IMR-90 (cell line): ENCODE measurements at regions not wholly inside any gene's neighbourhood (a gene's known extent, or its start where the extent isn't known, plus 50 kb on each side); places are given as distances from the start of the nearest gene placed in this dataset.

Source experiments
- ATAC-seq: fragments of 200-7000 bp; cut with Tn5 transposase; 2 replicates; pipeline ENCODE4 v1.9.1; 2020; ENCODE audit warnings: low read depth, mild to moderate bottlenecking, moderate library complexity
- BruUV-seq: library from RNA; stranded (reverse); fragments of 400-500 nt; replicated peaks from 2 replicates; lab custom pipeline; 2021; lab: Mats Ljungman, UMichigan
- CTCF ChIA-PET: fragments of 300-600 bp; formaldehyde crosslinking; extraction: SDS; loops from one replicate; lab custom pipeline; 2021; ENCODE audit warnings: antibody characterized with exemption; lab: Yijun Ruan, JAX
- POLR2A ChIA-PET: fragments of 300-600 bp; sonication (Branson Sonifier 250); formaldehyde crosslinking; loops from one replicate; lab custom pipeline; 2022; ENCODE audit warnings: antibody characterized with exemption; ENCODE audit not compliant: unreplicated experiment; lab: Charles Lee
- DNase-seq: peaks from one replicate; pipeline ENCODE4 v3.0.0; 2013
- H2AFZ ChIP-seq: replicated peaks from 2 replicates; pipeline ENCODE3; 2013; ENCODE audit warnings: low read length, mild to moderate bottlenecking; ENCODE audit not compliant: poor library complexity
- H2AK5ac ChIP-seq: 2 replicates; pipeline ENCODE4 v1.6.1; 2013; ENCODE audit warnings: low read depth, low read length, inconsistent platforms
- H2AK9ac ChIP-seq: replicated peaks from 2 replicates; pipeline ENCODE3; 2013; ENCODE audit warnings: mild to moderate bottlenecking, low read depth, low read length, moderate library complexity; ENCODE audit not compliant: poor library complexity
- H2BK120ac ChIP-seq: 2 replicates; pipeline ENCODE4 v1.6.1; 2013; ENCODE audit warnings: low read depth, low read length, inconsistent platforms
- H2BK15ac ChIP-seq: 3 replicates; pipeline ENCODE4 v1.6.1; 2013; ENCODE audit warnings: low read depth, low read length, inconsistent platforms
- H2BK20ac ChIP-seq: 2 replicates; pipeline ENCODE4 v1.6.1; 2013; ENCODE audit warnings: low read depth, mild to moderate bottlenecking, inconsistent platforms, low read length, moderate library complexity
- H2BK5ac ChIP-seq: 2 replicates; pipeline ENCODE4 v1.6.1; 2013; ENCODE audit warnings: mild to moderate bottlenecking, low read depth, low read length, inconsistent platforms; ENCODE audit not compliant: poor library complexity, severe bottlenecking
- H3K14ac ChIP-seq: replicated peaks from 2 replicates; pipeline ENCODE4 v1.6.1; 2013; ENCODE audit warnings: low read depth, low read length, inconsistent platforms
- H3K18ac ChIP-seq: 2 replicates; pipeline ENCODE4 v1.6.1; 2013; ENCODE audit warnings: low read depth, low read length, control low read depth
- H3K23ac ChIP-seq: 2 replicates; pipeline ENCODE4 v1.6.1; 2013; ENCODE audit warnings: low read depth, low read length, inconsistent platforms
- H3K27ac ChIP-seq: 2 replicates; pipeline ENCODE4 v1.5.1; 2013; ENCODE audit warnings: mild to moderate bottlenecking, control low read depth, low read length; ENCODE audit not compliant: insufficient read depth
- H3K27me3 ChIP-seq: 2 replicates; pipeline ENCODE4 v1.6.1; 2013; ENCODE audit warnings: low read length; ENCODE audit not compliant: control insufficient read depth, insufficient read depth
- H3K36me3 ChIP-seq: 2 replicates; pipeline ENCODE4 v1.6.1; 2013; ENCODE audit warnings: low read length, mixed read lengths; ENCODE audit not compliant: control insufficient read depth, insufficient read depth
- H3K4ac ChIP-seq: 2 replicates; pipeline ENCODE4 v1.6.1; 2013; ENCODE audit warnings: low read depth, low read length, inconsistent platforms
- H3K4me1 ChIP-seq: 2 replicates; pipeline ENCODE4 v1.6.1; 2013; ENCODE audit warnings: low read length, mixed read lengths; ENCODE audit not compliant: control insufficient read depth, insufficient read depth
- H3K4me2 ChIP-seq: 2 replicates; pipeline ENCODE4 v1.6.1; 2013; ENCODE audit warnings: low read depth, mild to moderate bottlenecking, control low read depth, low read length, moderate library complexity
- H3K4me3 ChIP-seq: 2 replicates; pipeline ENCODE4 v1.5.1; 2013; ENCODE audit warnings: low read depth, mild to moderate bottlenecking, control low read depth, low read length, moderate library complexity; ENCODE audit not compliant: insufficient read depth
- H3K56ac ChIP-seq: 2 replicates; pipeline ENCODE4 v1.6.1; 2013; ENCODE audit warnings: low read length, inconsistent platforms; ENCODE audit not compliant: insufficient read depth; ENCODE audit errors: extremely low read depth
- H3K79me1 ChIP-seq, 2 experiments: 2 replicates each; pipeline ENCODE4 v1.6.1; 2013; ENCODE audit warnings: low read length in 2 of 2, inconsistent platforms in 1 of 2, low read depth in 1 of 2
- H3K9ac ChIP-seq: 2 replicates; pipeline ENCODE4 v1.6.1; 2013; ENCODE audit warnings: low read depth, low read length, control low read depth
- H3K9me1 ChIP-seq: 2 replicates; pipeline ENCODE4 v1.6.1; 2013; ENCODE audit warnings: low read length, inconsistent platforms; ENCODE audit not compliant: insufficient read depth
- H3K9me3 ChIP-seq: 2 replicates; pipeline ENCODE4 v1.6.1; 2013; ENCODE audit warnings: low read length; ENCODE audit not compliant: control insufficient read depth, insufficient read depth
- H4K20me1 ChIP-seq: 2 replicates; pipeline ENCODE4 v1.6.1; 2013; ENCODE audit warnings: low read length, inconsistent platforms; ENCODE audit not compliant: insufficient read depth
- H4K5ac ChIP-seq: 2 replicates; pipeline ENCODE4 v1.6.1; 2013; ENCODE audit warnings: mild to moderate bottlenecking, low read depth, low read length, control low read depth
- H4K8ac ChIP-seq, 2 experiments: 2 replicates each; pipeline ENCODE4 v1.6.1; 2013; ENCODE audit warnings: low read depth in 2 of 2, low read length in 2 of 2, control low read depth in 1 of 2, inconsistent platforms in 1 of 2
- H4K91ac ChIP-seq: 2 replicates; pipeline ENCODE4 v1.6.1; 2013; ENCODE audit warnings: low read depth, low read length, inconsistent platforms; ENCODE audit not compliant: insufficient read depth
- BHLHE40 ChIP-seq: fragments of 150-350 bp; IDR thresholded peaks from 2 replicates; pipeline ENCODE4 v1.6.1; 2016; ENCODE audit warnings: mild to moderate bottlenecking, low read depth, low read length
- CEBPB ChIP-seq: IDR thresholded peaks from 2 replicates; pipeline ENCODE4 v1.6.1; 2012; ENCODE audit warnings: low read depth, low read length, improper control_type of control experiment
- CHD1 ChIP-seq: IDR thresholded peaks from 2 replicates; pipeline ENCODE4 v1.6.1; 2012; ENCODE audit warnings: low read depth, low read length, improper control_type of control experiment
- FOS ChIP-seq: fragments of 150-350 bp; IDR thresholded peaks from 2 replicates; pipeline ENCODE4 v1.6.1; 2016; ENCODE audit warnings: low read depth, low read length
- MAFK ChIP-seq: IDR thresholded peaks from 2 replicates; pipeline ENCODE4 v1.6.1; 2012; ENCODE audit warnings: low read depth, low read length, improper control_type of control experiment
- MAZ ChIP-seq: IDR thresholded peaks from 2 replicates; pipeline ENCODE4 v1.6.1; 2012; ENCODE audit warnings: low read depth, mild to moderate bottlenecking, low read length, improper control_type of control experiment, moderate library complexity, borderline replicate concordance
- MXI1 ChIP-seq: IDR thresholded peaks from 2 replicates; pipeline ENCODE4 v1.6.1; 2012; ENCODE audit warnings: low read depth, mild to moderate bottlenecking, low read length, moderate library complexity, borderline replicate concordance
- NFE2L2 ChIP-seq: fragments of 150-350 bp; IDR thresholded peaks from 2 replicates; pipeline ENCODE4 v1.6.1; 2016; ENCODE audit warnings: low read depth, mild to moderate bottlenecking, low read length
- POLR2A ChIP-seq: IDR thresholded peaks from 2 replicates; pipeline ENCODE4 v1.6.1; 2012; ENCODE audit warnings: mild to moderate bottlenecking, low read depth, low read length
- RAD21 ChIP-seq: IDR thresholded peaks from 2 replicates; pipeline ENCODE4 v1.6.1; 2012; ENCODE audit warnings: low read length, improper control_type of control experiment
- RCOR1 ChIP-seq: IDR thresholded peaks from 2 replicates; pipeline ENCODE4 v1.6.1; 2012; ENCODE audit warnings: mild to moderate bottlenecking, low read length, improper control_type of control experiment; ENCODE audit not compliant: insufficient replicate concordance
- RFX5 ChIP-seq: IDR thresholded peaks from 2 replicates; pipeline ENCODE4 v1.8.0; 2012; ENCODE audit warnings: low read depth, mild to moderate bottlenecking, low read length, moderate library complexity
- SMC3 ChIP-seq: fragments of 150-350 bp; IDR thresholded peaks from 2 replicates; pipeline ENCODE4 v1.6.1; 2016; ENCODE audit warnings: low read depth, mild to moderate bottlenecking, antibody characterized with exemption, low read length, moderate library complexity
- WGBS, 2 experiments: methylation state at CpG; one replicate each; pipeline versions ENCODE4 v1.1.5 to v1.1.7; 2013; ENCODE audit warnings: missing lambda C conversion rate in 2 of 2; ENCODE audit not compliant: insufficient read length in 1 of 2; ENCODE audit errors: extremely low coverage in 2 of 2; 5-methylcytosine and 5-hydroxymethylcytosine counted together
- dilution Hi-C: fragments of 300-500 bp; cut with HindIII; formaldehyde crosslinking; loops from one replicate; pipeline ENCODE4 v1.14.3; 2018; ENCODE audit warnings: low sequenced_read_pairs; ENCODE audit not compliant: unreplicated experiment
- in situ Hi-C: fragments of 300-500 bp; cut with MboI; formaldehyde crosslinking; loops from 3 replicates; pipeline ENCODE4 v1.14.3; 2019; ENCODE audit warnings: low sequenced_read_pairs, inconsistent platforms, mixed read lengths
- intact Hi-C: fragments of 100-400 bp; cut with micrococcal nuclease; formaldehyde crosslinking; loops from 2 replicates; pipeline ENCODE4 v1.10.0; 2022
- TF ChIP-seq, protein P1 (sequence below): fragments of 150-350 bp; IDR thresholded peaks from 2 replicates; pipeline ENCODE4 v1.6.1; 2017; ENCODE audit warnings: mild to moderate bottlenecking, antibody characterized with exemption, low read length, low read depth
- TF ChIP-seq, protein P2 (sequence below): conservative IDR thresholded peaks from 2 replicates; pipeline ENCODE4 v1.5.1; 2012; ENCODE audit warnings: mild to moderate bottlenecking, low read depth, low read length, improper control_type of control experiment
- TF ChIP-seq, protein P3 (sequence below): fragments of 150-350 bp; IDR thresholded peaks from 2 replicates; pipeline ENCODE4 v1.6.1; 2016; ENCODE audit warnings: low read depth, mild to moderate bottlenecking, low read length, moderate library complexity, borderline replicate concordance

DNA sequence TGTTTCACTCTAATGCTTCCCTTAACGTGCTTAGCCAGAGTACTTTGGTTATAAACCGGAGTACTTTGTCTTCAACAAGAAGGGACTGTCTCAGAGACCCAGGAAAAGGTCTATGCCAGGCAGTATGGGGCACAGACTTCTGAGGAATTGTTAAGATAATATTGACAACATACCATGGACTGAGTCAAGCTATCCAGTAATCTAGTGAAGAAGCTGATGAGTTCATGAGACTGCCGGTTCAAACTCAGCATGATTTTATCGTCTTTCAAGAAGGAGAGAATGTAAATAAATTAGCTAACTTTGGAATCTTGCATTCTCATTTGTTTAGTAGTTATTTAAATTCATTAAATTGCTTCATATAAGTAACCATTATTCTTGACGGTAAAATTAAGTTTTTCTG is 546.1 kb downstream of the PPP4R3C start:
- Histone ChIP-seq H3K27me3 (no peaks in the 10 kb centered on the region), H2BK5ac (no peak overlapping the region), H3K4me2 (no peak overlapping the region), H3K9me1 (no peaks in the 10 kb centered on the region), H2BK15ac (no peak overlapping the region), H4K5ac (no peak overlapping the region), H4K8ac (no peak overlapping the region), H3K79me1 (no peaks in the 10 kb centered on the region), H3K4me3 (no peak overlapping the region), H3K18ac (no peak overlapping the region), H3K4ac (no peak overlapping the region), H2AK5ac (no peak overlapping the region), H3K23ac (no peak overlapping the region), H3K14ac (no peak overlapping the region), H2AFZ (no peak overlapping the region), H2AK9ac (no peak overlapping the region), H3K36me3 (no peaks in the 10 kb centered on the region), H3K27ac (no peak overlapping the region), H2BK120ac (no peak overlapping the region), H2BK20ac (no peak overlapping the region), H4K91ac (no peak overlapping the region), H3K9ac (no peak overlapping the region), H3K56ac (no peak overlapping the region), H3K4me1 (no peaks in the 10 kb centered on the region), H4K20me1 (no peaks in the 10 kb centered on the region), H3K9me3 (peaks cover 4% of the 10 kb centered on the region; the same call in 1 of the 2 replicates)
- in situ Hi-C loops, result no loop called here
- ChIA-PET POLR2A (no interaction called here), CTCF (no interaction called here)
- TF ChIP-seq FOS (no peak), RCOR1 (no peak), CEBPB (no peak), SMC3 (no peak), POLR2A (no peak), RFX5 (no peak), MAZ (no peak), CHD1 (no peak), NFE2L2 (no peak), BHLHE40 (no peak), RAD21 (no peak), MAFK (no peak), MXI1 (no peak)
- TF ChIP-seq, protein P1, sequence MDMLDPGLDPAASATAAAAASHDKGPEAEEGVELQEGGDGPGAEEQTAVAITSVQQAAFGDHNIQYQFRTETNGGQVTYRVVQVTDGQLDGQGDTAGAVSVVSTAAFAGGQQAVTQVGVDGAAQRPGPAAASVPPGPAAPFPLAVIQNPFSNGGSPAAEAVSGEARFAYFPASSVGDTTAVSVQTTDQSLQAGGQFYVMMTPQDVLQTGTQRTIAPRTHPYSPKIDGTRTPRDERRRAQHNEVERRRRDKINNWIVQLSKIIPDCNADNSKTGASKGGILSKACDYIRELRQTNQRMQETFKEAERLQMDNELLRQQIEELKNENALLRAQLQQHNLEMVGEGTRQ, result no peak
- TF ChIP-seq, protein P2, sequence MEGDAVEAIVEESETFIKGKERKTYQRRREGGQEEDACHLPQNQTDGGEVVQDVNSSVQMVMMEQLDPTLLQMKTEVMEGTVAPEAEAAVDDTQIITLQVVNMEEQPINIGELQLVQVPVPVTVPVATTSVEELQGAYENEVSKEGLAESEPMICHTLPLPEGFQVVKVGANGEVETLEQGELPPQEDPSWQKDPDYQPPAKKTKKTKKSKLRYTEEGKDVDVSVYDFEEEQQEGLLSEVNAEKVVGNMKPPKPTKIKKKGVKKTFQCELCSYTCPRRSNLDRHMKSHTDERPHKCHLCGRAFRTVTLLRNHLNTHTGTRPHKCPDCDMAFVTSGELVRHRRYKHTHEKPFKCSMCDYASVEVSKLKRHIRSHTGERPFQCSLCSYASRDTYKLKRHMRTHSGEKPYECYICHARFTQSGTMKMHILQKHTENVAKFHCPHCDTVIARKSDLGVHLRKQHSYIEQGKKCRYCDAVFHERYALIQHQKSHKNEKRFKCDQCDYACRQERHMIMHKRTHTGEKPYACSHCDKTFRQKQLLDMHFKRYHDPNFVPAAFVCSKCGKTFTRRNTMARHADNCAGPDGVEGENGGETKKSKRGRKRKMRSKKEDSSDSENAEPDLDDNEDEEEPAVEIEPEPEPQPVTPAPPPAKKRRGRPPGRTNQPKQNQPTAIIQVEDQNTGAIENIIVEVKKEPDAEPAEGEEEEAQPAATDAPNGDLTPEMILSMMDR, result no peak
- TF ChIP-seq, protein P3, sequence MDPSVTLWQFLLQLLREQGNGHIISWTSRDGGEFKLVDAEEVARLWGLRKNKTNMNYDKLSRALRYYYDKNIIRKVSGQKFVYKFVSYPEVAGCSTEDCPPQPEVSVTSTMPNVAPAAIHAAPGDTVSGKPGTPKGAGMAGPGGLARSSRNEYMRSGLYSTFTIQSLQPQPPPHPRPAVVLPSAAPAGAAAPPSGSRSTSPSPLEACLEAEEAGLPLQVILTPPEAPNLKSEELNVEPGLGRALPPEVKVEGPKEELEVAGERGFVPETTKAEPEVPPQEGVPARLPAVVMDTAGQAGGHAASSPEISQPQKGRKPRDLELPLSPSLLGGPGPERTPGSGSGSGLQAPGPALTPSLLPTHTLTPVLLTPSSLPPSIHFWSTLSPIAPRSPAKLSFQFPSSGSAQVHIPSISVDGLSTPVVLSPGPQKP, result no peak
- BruUV-seq, result no TSS peak
- WGBS, 2 experiments, result no CpG with 5 or more reads among the region's 5 CpGs
- ATAC-seq (no peak), DNase-seq (no peak)
- dilution Hi-C loops, result no loop called here
- intact Hi-C loops, result no loop called here
